ENCODE measurements at regions not wholly inside any gene's neighbourhood (a gene's known extent, or its start where the extent isn't known, plus 50 kb on each side); places are given as distances from the start of the nearest gene placed in this dataset.

DNA sequence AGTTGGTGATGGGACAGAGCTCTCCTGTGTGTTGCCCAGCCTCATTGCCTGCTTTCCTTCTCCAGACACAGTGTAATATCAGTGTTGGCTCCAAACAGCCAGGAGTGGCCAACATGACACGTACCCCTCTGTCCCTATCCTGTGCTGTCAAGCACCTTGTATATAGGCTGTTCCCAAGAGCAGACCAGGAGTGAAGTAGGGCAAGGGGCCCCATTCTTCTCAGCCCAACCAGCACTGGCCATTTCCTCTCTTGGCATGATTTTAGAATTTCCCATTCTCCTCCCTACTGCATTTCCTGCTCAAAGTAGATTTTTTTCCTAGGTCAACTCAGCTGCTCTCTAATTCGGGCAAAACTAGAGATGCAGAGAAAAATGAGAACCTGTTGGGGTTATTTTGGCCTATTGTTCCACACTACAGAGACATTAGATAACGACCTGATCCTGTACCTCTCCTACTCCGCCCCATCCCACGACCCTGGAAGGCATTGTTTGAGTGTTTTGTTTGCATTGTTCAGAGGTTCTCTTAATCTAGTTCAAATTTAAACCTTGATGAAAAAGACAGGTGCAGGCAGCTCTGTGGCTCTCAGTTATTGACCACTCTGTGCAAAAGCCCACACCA lies 95.6 kb downstream of the RASSF10 start:
- no peak for DNase-seq (ENCODE audit: extremely low read depth in 1 of 2, low read depth in 1 of 2)

GRCh38 chr11:13105237-13105844 lies 96.2 kb downstream of the RASSF10 start:
- no peak for DNase-seq (ENCODE audit: extremely low read depth in 1 of 2, low read depth in 1 of 2)

GRCh38 chr11:13107544-13108044 lies 98.5 kb downstream of the RASSF10 start:
- no peak for DNase-seq (ENCODE audit: extremely low read depth in 1 of 2, low read depth in 1 of 2)

GRCh38 chr11:13108416-13108815 lies 99.3 kb downstream of the RASSF10 start:
- no peak for DNase-seq (ENCODE audit: extremely low read depth in 1 of 2, low read depth in 1 of 2)

DNA sequence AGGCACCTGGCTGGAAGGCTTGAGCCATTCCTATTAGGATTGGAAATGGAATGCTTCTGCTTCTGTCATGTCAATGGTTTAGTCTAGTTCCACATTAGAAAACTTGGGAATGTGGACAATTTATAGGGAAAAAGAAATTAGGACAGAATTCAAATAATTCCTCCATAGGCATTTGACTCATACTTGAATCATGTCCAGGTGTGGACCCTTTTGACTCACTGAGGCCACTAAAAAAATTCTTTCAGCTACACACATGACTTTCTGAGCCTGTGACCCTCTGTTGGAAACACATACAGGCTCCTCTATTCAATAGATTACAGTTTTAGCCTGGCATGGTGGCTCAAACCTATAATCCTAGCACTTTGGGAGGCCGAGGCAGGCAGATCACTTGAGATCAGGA lies 100.5 kb downstream of the RASSF10 start:
- DNase-seq (ENCODE audit: extremely low read depth in 1 of 2, low read depth in 1 of 2) = no peak

DNA sequence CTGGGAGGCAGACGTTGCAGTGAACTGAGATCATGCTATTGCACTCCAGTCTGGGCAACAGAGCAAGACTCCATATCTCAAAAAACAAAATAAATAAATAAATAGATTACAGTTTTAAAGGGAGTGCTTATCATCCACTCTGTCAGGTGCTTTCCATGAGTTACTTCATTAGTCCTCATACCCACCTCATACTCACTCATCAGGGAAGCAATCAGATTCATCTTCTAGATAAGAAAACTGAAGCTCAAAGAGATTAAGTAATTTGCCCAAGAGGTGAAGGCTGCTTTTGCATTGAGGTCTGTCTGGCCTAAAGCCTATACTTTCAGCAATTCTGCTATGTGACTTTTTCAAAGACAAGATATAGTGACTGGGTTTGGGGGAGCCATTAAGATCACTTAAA lies 101.0 kb downstream of the RASSF10 start:
- no peak for DNase-seq (ENCODE audit: extremely low read depth in 1 of 2, low read depth in 1 of 2)

DNA sequence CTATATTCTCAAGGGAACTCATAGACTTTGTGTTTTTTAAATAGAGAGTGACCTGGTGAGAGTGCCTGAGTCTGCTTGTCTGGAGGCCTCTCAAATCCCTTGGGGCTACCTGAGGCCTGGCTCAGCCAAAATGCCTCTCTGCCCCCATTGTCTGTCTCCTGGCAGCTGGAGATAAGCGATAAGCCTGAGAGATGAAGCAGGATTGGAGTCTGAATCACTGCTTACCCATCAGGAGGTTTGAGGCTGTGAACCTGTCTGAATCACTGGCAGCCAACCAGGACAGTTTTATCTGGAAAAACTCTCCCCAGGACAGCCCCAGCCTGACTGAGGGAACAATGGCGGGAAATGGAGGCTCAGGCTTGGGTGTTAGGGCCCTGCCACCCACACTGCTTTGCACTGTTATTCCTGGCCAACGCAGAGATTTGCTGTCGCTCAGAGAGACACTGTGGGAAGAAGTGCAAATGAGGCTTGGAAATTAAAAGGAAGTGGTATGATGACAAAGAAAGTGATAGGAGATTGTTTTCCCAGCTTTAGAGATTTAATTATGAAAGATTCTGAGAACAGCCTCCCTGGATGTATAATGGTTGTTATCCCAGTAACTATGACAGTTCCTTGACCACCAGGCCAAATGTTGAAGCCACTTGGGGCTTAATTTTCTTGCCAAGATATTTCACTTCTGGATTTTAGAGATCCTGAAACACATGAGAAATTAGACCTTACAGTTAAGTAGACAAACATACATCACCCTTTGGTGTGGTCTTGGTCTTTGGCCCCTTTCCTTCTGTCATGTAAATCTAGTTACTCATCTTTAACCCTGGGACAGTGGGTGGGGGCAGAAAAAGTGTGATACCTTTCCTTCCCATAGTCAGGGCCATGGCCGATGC lies 102.1 kb downstream of the RASSF10 start:
- DNase-seq (ENCODE audit: extremely low read depth in 1 of 2, low read depth in 1 of 2) = no peak

DNA sequence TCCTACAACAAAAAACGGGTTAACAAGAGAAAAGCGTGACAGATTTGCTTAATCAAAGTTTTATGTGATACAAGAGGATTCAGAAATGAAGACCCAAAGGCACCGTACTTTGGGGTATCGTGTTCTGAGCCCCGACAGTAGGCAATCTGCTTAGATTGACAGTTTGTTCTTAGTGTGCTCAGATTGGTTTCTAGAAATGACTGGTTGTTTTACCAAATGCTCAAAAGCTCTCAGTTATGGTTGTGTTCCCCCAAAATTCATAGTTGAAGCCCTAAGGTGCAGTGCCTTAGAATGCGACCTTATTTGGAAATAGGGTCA lies 102.7 kb downstream of the RASSF10 start:
- no peak for DNase-seq (ENCODE audit: extremely low read depth in 1 of 2, low read depth in 1 of 2)

GRCh38 chr11:13114566-13115379 lies 105.7 kb downstream of the RASSF10 start:
- DNase-seq (ENCODE audit: extremely low read depth in 1 of 2, low read depth in 1 of 2) = no peak

DNA sequence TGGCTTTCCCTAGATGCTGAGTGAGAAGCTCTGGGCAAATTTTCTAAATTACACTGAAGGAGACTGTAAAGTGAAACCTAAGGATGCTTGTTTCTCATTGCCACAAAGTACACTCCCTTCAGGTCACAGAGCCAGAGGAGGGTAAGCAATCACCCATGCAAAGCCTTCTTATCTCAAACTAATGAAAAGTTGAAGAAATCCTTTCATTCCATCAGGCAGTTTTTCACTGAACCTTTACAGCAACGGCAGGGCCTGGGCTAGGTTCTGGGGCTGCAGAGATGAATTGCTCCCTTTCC lies 106.2 kb downstream of the RASSF10 start:
- DNase-seq (ENCODE audit: extremely low read depth in 1 of 2, low read depth in 1 of 2) = no peak

GRCh38 chr11:13116491-13116890 lies 107.4 kb downstream of the RASSF10 start:
- no peak for DNase-seq (ENCODE audit: extremely low read depth in 1 of 2, low read depth in 1 of 2)

DNA sequence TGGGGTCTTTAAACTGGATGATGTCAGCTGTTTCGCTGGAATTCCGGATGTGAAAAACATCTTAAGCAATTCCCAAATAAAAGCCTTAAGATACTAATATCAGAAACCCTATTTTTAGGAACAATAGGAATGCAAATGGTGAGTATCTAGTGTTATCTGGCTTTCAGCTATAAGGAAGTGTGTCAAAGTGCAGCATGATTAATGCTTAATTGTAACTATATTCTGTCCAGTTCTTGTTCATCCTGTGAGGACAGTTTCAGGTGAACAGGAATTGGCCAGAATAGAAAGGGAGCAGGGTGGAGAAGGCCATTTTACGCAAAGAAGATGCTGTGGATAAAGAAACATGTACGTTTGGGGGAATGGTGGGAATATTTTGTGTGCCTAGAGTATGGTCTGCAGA lies 108.2 kb downstream of the RASSF10 start:
- DNase-seq (ENCODE audit: extremely low read depth in 1 of 2, low read depth in 1 of 2) = no peak

GRCh38 chr11:13118194-13118593 lies 109.1 kb downstream of the RASSF10 start:
- DNase-seq (ENCODE audit: extremely low read depth in 1 of 2, low read depth in 1 of 2) = no peak

DNA sequence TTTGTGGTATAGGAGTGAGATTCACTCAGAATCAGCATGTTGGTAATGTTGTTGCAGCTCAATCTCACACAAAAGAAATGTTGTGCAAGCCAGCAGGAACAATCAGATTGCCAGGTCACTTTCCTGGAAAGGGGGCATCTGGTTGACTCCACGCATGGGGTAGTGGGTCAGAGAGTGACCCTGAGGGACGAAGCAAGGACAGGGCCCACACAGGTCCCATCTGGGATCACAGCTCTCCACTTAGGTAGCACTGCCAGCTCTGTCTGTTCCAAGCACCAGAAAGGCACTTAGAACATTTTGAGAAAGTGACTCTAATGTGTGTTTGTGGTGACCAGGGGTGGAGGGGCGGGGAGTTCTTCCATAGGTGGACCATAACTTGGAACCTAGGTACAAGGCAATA lies 109.5 kb downstream of the RASSF10 start:
- no peak for DNase-seq (ENCODE audit: extremely low read depth in 1 of 2, low read depth in 1 of 2)

DNA sequence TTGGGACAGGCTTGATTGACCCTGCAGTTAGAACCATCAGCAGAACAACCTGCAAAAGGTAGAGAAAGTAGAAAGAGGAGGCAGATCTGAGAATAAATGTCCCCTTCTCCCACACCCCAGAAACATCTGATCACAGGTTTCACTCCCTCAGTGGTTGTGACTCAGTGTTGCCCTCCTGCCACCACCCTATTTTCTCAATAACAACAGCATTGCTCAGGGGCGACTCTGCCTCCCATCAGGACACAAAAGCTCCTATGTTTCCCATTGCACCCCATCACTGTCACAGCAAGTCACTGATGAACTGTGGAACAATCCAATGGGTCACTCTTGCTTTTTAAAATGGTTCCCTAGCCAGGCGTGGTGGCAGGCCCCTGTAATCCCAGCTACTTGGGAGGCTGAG lies 110.2 kb downstream of the RASSF10 start:
- no peak for DNase-seq (ENCODE audit: extremely low read depth in 1 of 2, low read depth in 1 of 2)

GRCh38 chr11:13119941-13120520 lies 110.9 kb downstream of the RASSF10 start:
- no peak for DNase-seq (ENCODE audit: extremely low read depth in 1 of 2, low read depth in 1 of 2)

- no peak for DNase-seq (ENCODE audit: extremely low read depth in 1 of 2, low read depth in 1 of 2)
Observed at GRCh38 chr11:13120691-13121090, 111.6 kb downstream of the RASSF10 start.

- DNase-seq (ENCODE audit: extremely low read depth in 1 of 2, low read depth in 1 of 2) = no peak
Observed at GRCh38 chr11:13126430-13126829, 117.3 kb downstream of the RASSF10 start.

GRCh38 chr11:13127161-13127560 lies 118.0 kb downstream of the RASSF10 start:
- no peak for DNase-seq (ENCODE audit: extremely low read depth in 1 of 2, low read depth in 1 of 2)

DNA sequence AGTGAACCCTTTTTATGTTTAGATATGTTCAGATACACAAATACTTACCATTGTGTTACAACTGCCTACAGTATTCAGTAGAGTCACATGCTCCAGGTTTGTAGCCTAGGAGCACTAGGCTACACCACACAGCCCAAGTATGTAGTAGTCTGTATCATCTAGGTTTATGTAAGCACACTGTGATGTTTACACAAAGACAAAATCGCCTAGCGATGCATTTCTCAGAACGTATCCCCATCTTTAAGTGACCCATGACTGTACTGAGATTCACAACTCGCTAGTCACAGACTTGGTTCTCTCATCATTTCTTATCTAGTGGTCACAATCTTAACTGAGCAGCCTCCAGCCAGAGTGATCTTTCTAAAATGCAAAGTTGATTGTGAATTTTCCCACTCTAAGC lies 119.2 kb downstream of the RASSF10 start:
- no peak for DNase-seq (ENCODE audit: extremely low read depth in 1 of 2, low read depth in 1 of 2)

- no peak for DNase-seq (ENCODE audit: extremely low read depth in 1 of 2, low read depth in 1 of 2)
Observed at GRCh38 chr11:13134066-13134465, 125.0 kb downstream of the RASSF10 start.
